Neural cell (in vitro differentiated cells): ENCODE measurements at regions not wholly inside any gene's neighbourhood (a gene's known extent, or its start where the extent isn't known, plus 50 kb on each side); places are given as distances from the start of the nearest gene placed in this dataset.
"Not testable (repeated sequence)": the region's sequence is repeated elsewhere in the genome, so short reads cannot be mapped to it uniquely, and the experiment has no call there.

Source experiments
- H2AFZ ChIP-seq: fragments of 200-600, 300-800 bp; sonication (generic), shearing (Covaris generic); 2 replicates; pipeline ENCODE4 v1.6.0; 2014; ENCODE audit warnings: low read depth, mild to moderate bottlenecking, antibody characterized with exemption, low read length, moderate library complexity
- H3F3A ChIP-seq: fragments of 200-600 bp; shearing (Covaris generic); 2 replicates; pipeline ENCODE4 v1.6.1; 2016; ENCODE audit warnings: mild to moderate bottlenecking, moderate library complexity, mixed read lengths, antibody characterized with exemption, low read length; ENCODE audit not compliant: insufficient read depth, poor library complexity, severe bottlenecking
- H3K27ac ChIP-seq: fragments of 200-600, 300-800 bp; sonication (generic), shearing (Covaris generic); 2 replicates; pipeline ENCODE4 v1.5.1; 2014; ENCODE audit warnings: mild to moderate bottlenecking, low read length, moderate library complexity
- H3K27me3 ChIP-seq: fragments of 300-800, 200-600 bp; sonication (generic), shearing (Covaris generic); 2 replicates; pipeline ENCODE4 v1.6.0; 2014; ENCODE audit warnings: mild to moderate bottlenecking, low read depth, low read length, moderate library complexity; ENCODE audit not compliant: insufficient read depth
- H3K36me3 ChIP-seq: fragments of 300-800, 200-600 bp; sonication (generic), shearing (Covaris generic); 2 replicates; pipeline ENCODE4 v1.5.1; 2014; ENCODE audit warnings: mild to moderate bottlenecking, antibody characterized with exemption, low read length, moderate library complexity; ENCODE audit not compliant: insufficient read depth
- H3K4me2 ChIP-seq: fragments of 300-800, 200-600 bp; sonication (generic), shearing (Covaris generic); 2 replicates; pipeline ENCODE4 v1.6.0; 2014; ENCODE audit warnings: mild to moderate bottlenecking, low read length
- H3K4me3 ChIP-seq: fragments of 300-800, 200-600 bp; sonication (generic), shearing (Covaris generic); 2 replicates; pipeline ENCODE4 v1.5.1; 2014; ENCODE audit warnings: mild to moderate bottlenecking, low read length, moderate library complexity
- H3K79me2 ChIP-seq: fragments of 200-600 bp; shearing (Covaris generic); replicated peaks from 2 replicates; pipeline ENCODE4 v1.6.0; 2014; ENCODE audit warnings: mild to moderate bottlenecking, low read length, moderate library complexity; ENCODE audit not compliant: insufficient read depth
- H3K9ac ChIP-seq: fragments of 300-800, 200-600 bp; sonication (generic), shearing (Covaris generic); 2 replicates; pipeline ENCODE4 v1.6.1; 2016; ENCODE audit warnings: mild to moderate bottlenecking, low read length, mixed read lengths
- H3K9me2 ChIP-seq: fragments of 200-600 bp; shearing (Covaris generic); 2 replicates; pipeline ENCODE4 v1.6.1; 2016; ENCODE audit warnings: mild to moderate bottlenecking, low read length, mixed read lengths; ENCODE audit not compliant: insufficient read depth
- H3K9me3 ChIP-seq: fragments of 200-600, 300-800 bp; sonication (generic), shearing (Covaris generic); 2 replicates; pipeline ENCODE4 v1.6.1; 2016; ENCODE audit warnings: mild to moderate bottlenecking, mixed run types, low read length, moderate library complexity, mixed read lengths
- H4K20me1 ChIP-seq: fragments of 200-600 bp; shearing (Covaris generic); 2 replicates; pipeline ENCODE4 v1.6.1; 2016; ENCODE audit warnings: mild to moderate bottlenecking, mixed run types; ENCODE audit not compliant: insufficient read depth
- CTCF ChIP-seq: fragments of 450-650 bp; IDR thresholded peaks from 2 replicates; pipeline ENCODE4 v1.5.1; 2014; ENCODE audit warnings: antibody characterized with exemption, mild to moderate bottlenecking, moderate library complexity; ENCODE audit not compliant: poor library complexity, severe bottlenecking
- EP300 ChIP-seq: fragments of 450-650 bp; conservative IDR thresholded peaks from 2 replicates; pipeline ENCODE4 v1.6.1; 2014; ENCODE audit warnings: antibody characterized with exemption, mild to moderate bottlenecking, moderate library complexity; ENCODE audit not compliant: poor library complexity, severe bottlenecking
- EZH2 ChIP-seq: fragments of 200-600, 300-800 bp; shearing (Covaris generic), sonication (generic); IDR thresholded peaks from 2 replicates; pipeline ENCODE4 v1.6.1; 2014; ENCODE audit warnings: antibody characterized with exemption, low read length, borderline replicate concordance, mild to moderate bottlenecking; ENCODE audit not compliant: insufficient read depth, poor library complexity, severe bottlenecking
- MXI1 ChIP-seq: fragments of 450-650 bp; conservative IDR thresholded peaks from 2 replicates; pipeline ENCODE4 v1.6.1; 2014; ENCODE audit warnings: antibody characterized with exemption, mild to moderate bottlenecking; ENCODE audit not compliant: poor library complexity, severe bottlenecking
- POLR2AphosphoS5 ChIP-seq: IDR thresholded peaks from 2 replicates; pipeline ENCODE4 v1.6.1; 2012
- RAD21 ChIP-seq: fragments of 450-650 bp; conservative IDR thresholded peaks from 2 replicates; pipeline ENCODE4 v1.6.1; 2014; ENCODE audit warnings: antibody characterized with exemption, mild to moderate bottlenecking, moderate library complexity
- REST ChIP-seq: IDR thresholded peaks from 2 replicates; pipeline ENCODE4 v1.6.1; 2012; ENCODE audit warnings: borderline replicate concordance
- SMC3 ChIP-seq: fragments of 450-650 bp; conservative IDR thresholded peaks from 2 replicates; pipeline ENCODE4 v1.6.1; 2014; ENCODE audit warnings: antibody characterized with exemption, mild to moderate bottlenecking, moderate library complexity; ENCODE audit not compliant: poor library complexity
- TAF1 ChIP-seq: IDR thresholded peaks from 2 replicates; pipeline ENCODE4 v1.6.1; 2012; ENCODE audit warnings: low read depth

GRCh38 chr2:192413812-192414681 lies 219.3 kb upstream of the TMEFF2 start:
- Histone ChIP-seq H3K27me3 (no peaks in the 10 kb centered on the region), H3K27ac (no peak overlapping the region), H3K9me3 (no peaks in the 10 kb centered on the region), H4K20me1 (no peaks in the 10 kb centered on the region), H3K4me2 (no peak overlapping the region), H3K4me3 (no peak overlapping the region), H3F3A (no peaks in the 10 kb centered on the region), H3K9ac (no peak overlapping the region), H3K79me2 (no peaks in the 10 kb centered on the region), H2AFZ (no peak overlapping the region), H3K9me2 (no peaks in the 10 kb centered on the region), H3K36me3 (no peaks in the 10 kb centered on the region)
- no peak for TF ChIP-seq SMC3

- not testable (repeated sequence) for H2AFZ ChIP-seq, H3K4me3 ChIP-seq, H3K4me2 ChIP-seq, H3K27ac ChIP-seq, H3K79me2 ChIP-seq, H3K27me3 ChIP-seq, H3F3A ChIP-seq, H3K9me2 ChIP-seq, H3K9ac ChIP-seq, H3K36me3 ChIP-seq, H3K9me3 ChIP-seq, H4K20me1 ChIP-seq
These were observed 218.1 kb upstream of the TMEFF2 start for GRCh38 chr2:192412866-192413265.

- H3K9ac ChIP-seq = no peak overlapping the region
- H3K27me3 ChIP-seq = no peaks in the 10 kb centered on the region
- H3K9me3 ChIP-seq = no peaks in the 10 kb centered on the region
- TF ChIP-seq RAD21 (no peak), POLR2AphosphoS5 (no peak), TAF1 (no peak), SMC3 (no peak), MXI1 (no peak), CTCF (no peak), EZH2 (no peak), REST (no peak), EP300 (no peak)
- H4K20me1 ChIP-seq = no peaks in the 10 kb centered on the region
- H3K27ac ChIP-seq = no peak overlapping the region
- H3K4me3 ChIP-seq = no peak overlapping the region
- H3K79me2 ChIP-seq = no peaks in the 10 kb centered on the region
- no peaks in the 10 kb centered on the region for H3K9me2 ChIP-seq
- H3K36me3 ChIP-seq = no peaks in the 10 kb centered on the region
- H2AFZ ChIP-seq = no peak overlapping the region
- no peak overlapping the region for H3K4me2 ChIP-seq
- no peaks in the 10 kb centered on the region for H3F3A ChIP-seq
These were observed 217.7 kb upstream of the TMEFF2 start for GRCh38 chr2:192412394-192412793.
